ENCODE measurements at regions not wholly inside any gene's neighbourhood (a gene's known extent, or its start where the extent isn't known, plus 50 kb on each side); places are given as distances from the start of the nearest gene placed in this dataset.

- H3K36me3 ChIP-seq (ENCODE audit: insufficient read depth) = no peaks in the 10 kb centered on the region
- H3K4me3 ChIP-seq (IDR thresholded peaks at IDR 0.05; ENCODE audit: insufficient read depth, low read depth, low read length) = no peak overlapping the region
- TF ChIP-seq CTCF (conservative IDR thresholded peaks at IDR 0.05; ENCODE audit: low read depth, low read length) = no peak
- H3K79me2 ChIP-seq (ENCODE audit: insufficient read depth, low read depth) = no peaks in the 10 kb centered on the region
- H3K27ac ChIP-seq = no peak overlapping the region
- no peak overlapping the region for H3K9ac ChIP-seq
- peaks cover 5% of the 10 kb centered on the region for H3K4me1 ChIP-seq (ENCODE audit: low read depth, poor library complexity, severe bottlenecking)
- no peak overlapping the region for H2AFZ ChIP-seq (ENCODE audit: low read depth)
- no peaks in the 10 kb centered on the region for H3K27me3 ChIP-seq (ENCODE audit: insufficient read depth, low read depth)
- no peak overlapping the region for H3K4me2 ChIP-seq
- H4K20me1 ChIP-seq (ENCODE audit: insufficient read depth) = no peaks in the 10 kb centered on the region
Measured at GRCh38 chr5:127233590-127233989, 57.0 kb upstream of the MEGF10 start.

DNA sequence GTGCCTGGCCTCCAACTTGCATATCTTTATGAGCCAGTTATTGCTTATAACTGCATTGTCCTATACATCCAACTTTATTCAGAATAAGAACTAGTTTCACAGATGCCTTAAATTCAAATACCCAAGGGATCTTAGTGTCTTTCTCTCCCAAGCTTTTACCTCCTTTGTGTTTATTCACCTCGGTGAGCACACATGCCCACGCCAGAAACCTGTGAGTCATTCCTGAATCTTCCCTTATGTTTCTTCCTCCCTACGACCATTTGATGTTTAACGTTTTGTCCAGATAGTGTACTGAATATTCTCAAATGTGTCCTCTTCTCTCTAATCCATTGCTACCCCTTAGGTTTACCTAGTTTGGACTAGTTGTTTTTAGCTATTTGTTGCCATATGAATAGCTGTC, 55.5 kb upstream of the MEGF10 start:
- H3K4me3 ChIP-seq (IDR thresholded peaks at IDR 0.05; ENCODE audit: insufficient read depth, low read depth, low read length) = no peak overlapping the region
- peaks cover under 1% of the 10 kb centered on the region for H3K4me1 ChIP-seq (ENCODE audit: low read depth, poor library complexity, severe bottlenecking)
- no peak for TF ChIP-seq CTCF (conservative IDR thresholded peaks at IDR 0.05; ENCODE audit: low read depth, low read length)
- no peak overlapping the region for H3K27ac ChIP-seq
- H3K79me2 ChIP-seq (ENCODE audit: insufficient read depth, low read depth) = no peaks in the 10 kb centered on the region
- H3K4me2 ChIP-seq = no peak overlapping the region
- H4K20me1 ChIP-seq (ENCODE audit: insufficient read depth) = no peaks in the 10 kb centered on the region
- no peak overlapping the region for H3K9ac ChIP-seq
- no peaks in the 10 kb centered on the region for H3K27me3 ChIP-seq (ENCODE audit: insufficient read depth, low read depth)
- no peaks in the 10 kb centered on the region for H3K36me3 ChIP-seq (ENCODE audit: insufficient read depth)
- H2AFZ ChIP-seq (ENCODE audit: low read depth) = no peak overlapping the region

DNA sequence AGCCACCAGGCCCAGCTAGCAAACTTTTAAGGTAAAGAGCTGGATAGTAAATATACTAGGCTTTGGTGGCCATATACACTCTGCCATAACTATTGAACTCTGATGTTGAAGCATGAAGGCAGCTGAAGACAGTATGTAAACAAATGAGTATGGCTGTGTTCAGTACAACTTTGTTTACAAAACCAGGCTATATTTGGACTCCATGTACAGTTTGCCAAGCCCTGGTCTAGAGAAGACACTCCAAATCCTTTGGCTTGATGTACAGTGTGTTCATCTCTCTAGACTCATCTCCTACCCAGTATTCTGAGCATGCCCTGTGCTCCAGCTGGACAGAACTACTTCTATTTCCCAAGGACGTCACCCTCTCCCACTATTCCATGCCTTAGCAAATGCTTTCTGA, 54.3 kb upstream of the MEGF10 start:
- Histone ChIP-seq H3K27ac (no peak overlapping the region), H3K9ac (no peak overlapping the region), H3K27me3 (ENCODE audit: insufficient read depth, low read depth) (no peaks in the 10 kb centered on the region), H3K4me1 (ENCODE audit: low read depth, poor library complexity, severe bottlenecking) (no peaks in the 10 kb centered on the region), H3K79me2 (ENCODE audit: insufficient read depth, low read depth) (no peaks in the 10 kb centered on the region), H4K20me1 (ENCODE audit: insufficient read depth) (no peaks in the 10 kb centered on the region), H3K36me3 (ENCODE audit: insufficient read depth) (no peaks in the 10 kb centered on the region), H3K4me2 (no peak overlapping the region), H2AFZ (ENCODE audit: low read depth) (no peak overlapping the region), H3K4me3 (IDR thresholded peaks at IDR 0.05; ENCODE audit: insufficient read depth, low read depth, low read length) (no peak overlapping the region)
- TF ChIP-seq CTCF (conservative IDR thresholded peaks at IDR 0.05; ENCODE audit: low read depth, low read length) = no peak
